Stimulated activated CD4-positive, alpha-beta T cell treated with anti-CD3 and anti-CD28 coated beads, Interleukin-15, amount 100 ng/mL, for 48 hours (primary cell): ENCODE measurements at regions not wholly inside any gene's neighbourhood (a gene's known extent, or its start where the extent isn't known, plus 50 kb on each side); places are given as distances from the start of the nearest gene placed in this dataset.

Experiments
- DNase-seq, 2 donors: peaks; one replicate each; pipeline ENCODE4 v3.0.0-alpha.2; 2020; ENCODE audit warnings: low read depth in 2 of 2

- no peak for DNase-seq
These were observed 757.8 kb downstream of the INHBA start for GRCh38 chr7:40944981-40945585.

GRCh38 chr7:40937879-40938278, 765.0 kb downstream of the INHBA start:
- no peak for DNase-seq

GRCh38 chr7:40935435-40935834, 767.5 kb downstream of the INHBA start:
- DNase-seq = no peak

- DNase-seq = no peak
These were observed 779.3 kb downstream of the INHBA start for GRCh38 chr7:40923626-40924025.

DNA sequence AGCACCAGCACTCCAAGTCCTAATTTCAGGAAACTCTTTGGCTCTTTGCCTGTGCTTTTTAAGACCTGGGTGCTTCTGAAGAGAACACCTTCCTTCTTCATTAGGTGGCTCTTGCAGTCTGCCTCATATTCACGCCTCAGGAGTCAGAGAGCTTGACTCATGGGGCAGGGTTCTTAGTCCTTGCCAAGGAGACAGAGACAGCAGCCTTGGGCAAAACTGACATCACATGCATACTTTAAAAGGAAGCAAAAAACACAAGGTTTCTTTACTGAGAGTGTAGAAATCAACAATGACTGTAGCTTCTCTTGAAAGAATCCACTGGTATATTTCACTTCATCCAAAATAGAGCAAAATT, 780.6 kb downstream of the INHBA start:
- DNase-seq = no peak

GRCh38 chr7:40921589-40922315, 781.1 kb downstream of the INHBA start:
- DNase-seq = no peak

GRCh38 chr7:40918701-40919271, 784.0 kb downstream of the SUGCT start:
- DNase-seq = no peak

DNA sequence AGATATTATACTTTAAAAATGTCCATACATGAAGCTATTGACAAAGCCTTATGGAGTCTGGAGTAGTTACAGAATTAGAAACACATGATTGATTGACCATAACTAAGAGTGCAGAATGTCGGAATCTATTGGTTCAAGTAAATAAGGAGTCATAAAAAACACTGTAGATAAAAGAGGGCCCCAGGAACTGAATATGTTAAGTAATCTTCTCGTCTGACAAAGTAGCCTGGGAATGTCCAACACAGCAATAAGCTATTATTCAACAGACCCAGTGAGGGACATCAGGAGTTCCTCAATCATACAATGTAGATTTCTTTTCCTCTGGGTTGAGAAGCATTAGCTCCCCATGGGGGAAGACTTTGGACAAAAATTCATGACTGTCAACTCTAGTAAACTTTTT, 782.0 kb downstream of the SUGCT start:
- no peak for DNase-seq

- DNase-seq = no peak
These were observed 780.3 kb downstream of the SUGCT start for GRCh38 chr7:40915071-40915470.
